HG03097 (cell line): ENCODE measurements at regions not wholly inside any gene's neighbourhood (a gene's known extent, or its start where the extent isn't known, plus 50 kb on each side); places are given as distances from the start of the nearest gene placed in this dataset.
"Not testable (repeated sequence)": the region's sequence is repeated elsewhere in the genome, so short reads cannot be mapped to it uniquely, and the experiment has no call there.

Experiments used
- ATAC-seq: cut with Tn5 transposase; IDR thresholded peaks from one replicate; pipeline ENCODE4 v1.9.1; 2021; ENCODE audit not compliant: unreplicated experiment, low FRiP score

DNA sequence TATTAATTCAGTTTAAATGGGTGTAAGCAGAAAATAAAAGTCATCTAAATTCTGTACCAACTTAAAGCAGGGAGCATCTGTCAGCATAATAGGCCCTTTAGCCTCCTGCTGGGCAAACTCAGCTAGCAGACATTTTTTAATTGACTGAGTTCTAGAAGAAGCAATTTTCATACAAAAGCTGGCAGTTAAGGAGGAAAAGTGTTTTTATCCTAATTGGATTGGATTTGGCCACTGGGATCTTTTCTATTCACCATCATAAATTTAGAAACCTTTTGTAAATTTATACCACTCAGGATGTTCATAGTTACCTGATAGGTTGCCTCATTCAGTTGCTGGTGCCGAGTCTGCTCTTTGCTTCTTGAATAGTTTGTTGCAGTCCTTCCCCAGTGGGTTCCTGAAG, 262.7 kb upstream of the FSIP2 start:
- ATAC-seq = no peak

DNA sequence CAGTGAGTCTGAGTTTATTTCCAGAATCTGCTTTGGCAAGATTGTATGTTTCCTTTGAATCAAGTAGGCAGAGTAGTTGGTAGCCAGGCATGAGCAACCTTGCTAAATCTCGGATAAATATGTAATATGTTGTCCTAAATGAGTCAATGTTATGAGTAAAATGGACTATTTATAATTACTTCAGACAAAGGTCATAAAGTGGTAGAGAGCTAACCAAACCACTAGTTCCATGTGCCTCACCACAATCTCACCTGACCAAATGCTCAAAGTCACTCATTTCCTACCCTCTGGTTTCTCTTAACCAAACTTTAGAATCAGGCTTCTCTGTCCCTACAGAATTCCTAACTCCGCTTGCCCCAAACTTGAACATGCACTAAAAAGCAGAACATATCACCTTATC, 261.2 kb upstream of the FSIP2 start:
- ATAC-seq = no peak

DNA sequence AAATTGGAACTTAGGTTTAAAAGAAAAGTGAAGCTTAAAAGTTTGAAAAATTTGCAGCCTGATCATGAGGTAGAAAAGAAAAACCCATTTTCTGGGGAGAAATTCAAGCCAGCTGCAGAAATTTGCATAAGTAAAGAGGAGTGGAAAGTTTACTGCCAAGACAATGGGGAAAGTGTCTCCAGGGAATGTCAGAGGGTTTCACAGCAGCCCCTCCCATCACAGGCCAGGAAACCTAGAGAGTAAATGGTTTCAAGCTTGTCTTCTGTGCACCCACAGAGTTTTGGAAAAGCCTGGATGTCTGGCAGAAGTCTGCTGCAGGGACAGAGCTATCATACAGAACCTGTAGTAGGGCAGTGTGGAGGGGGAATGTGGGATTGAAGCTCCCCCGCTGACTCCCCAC, 254.0 kb upstream of the FSIP2 start:
- no peak for ATAC-seq

DNA sequence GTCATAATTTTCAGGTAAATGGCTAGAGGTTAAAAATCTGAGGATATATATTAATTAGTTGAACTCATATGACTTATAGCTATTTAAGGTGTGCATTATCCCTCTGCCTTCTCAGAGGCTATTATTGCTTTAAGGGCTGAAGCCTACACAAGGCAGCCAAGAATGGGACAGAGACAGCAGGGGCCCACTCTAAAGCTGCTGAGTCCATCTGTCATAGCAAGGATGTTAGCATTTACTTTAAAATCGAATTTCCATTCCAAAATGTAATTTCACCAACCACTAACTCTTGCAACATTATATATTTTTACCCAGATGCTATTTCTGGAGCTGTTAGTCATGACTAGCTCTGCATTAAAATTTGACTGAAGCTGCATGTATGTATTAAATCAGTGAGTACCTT, 236.3 kb upstream of the FSIP2 start:
- no peak for ATAC-seq

DNA sequence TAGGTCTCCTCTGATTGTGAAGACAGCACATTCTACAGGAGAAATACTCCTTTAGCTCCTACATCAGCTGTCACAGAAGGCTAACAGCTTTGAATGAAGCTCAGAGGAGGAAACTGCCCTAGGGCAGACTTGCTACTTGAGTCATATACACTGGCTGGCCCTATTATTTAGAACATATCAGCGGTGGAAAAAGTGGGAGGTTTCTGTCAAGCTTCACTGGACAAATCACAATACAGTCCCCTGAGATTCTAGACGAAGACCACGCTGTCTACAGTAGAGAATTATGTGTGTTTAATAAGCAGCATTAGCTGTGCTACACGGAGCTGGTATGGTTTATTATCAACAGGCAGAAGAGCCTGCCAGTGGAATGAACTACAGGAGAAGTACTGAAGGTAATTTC, 230.9 kb upstream of the FSIP2 start:
- ATAC-seq = no peak

DNA sequence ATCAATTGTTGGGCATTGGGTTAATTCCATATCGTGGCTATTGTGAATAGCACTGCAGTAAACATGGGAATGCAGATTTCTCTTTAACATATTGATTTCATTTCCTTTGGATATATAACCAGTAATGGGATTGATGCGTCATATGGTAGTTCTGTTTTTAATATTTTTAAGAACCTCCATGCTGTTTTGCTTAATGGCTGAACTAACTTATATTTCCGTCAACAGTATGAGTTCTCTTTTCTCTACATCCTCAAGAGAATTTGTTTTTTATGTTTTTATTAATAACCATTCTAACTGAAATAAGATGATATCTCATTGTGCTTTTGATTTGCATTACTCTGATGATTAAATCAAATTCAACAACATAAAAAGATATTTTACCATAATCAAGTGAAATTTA, 228.5 kb upstream of the FSIP2 start:
- no peak for ATAC-seq

DNA sequence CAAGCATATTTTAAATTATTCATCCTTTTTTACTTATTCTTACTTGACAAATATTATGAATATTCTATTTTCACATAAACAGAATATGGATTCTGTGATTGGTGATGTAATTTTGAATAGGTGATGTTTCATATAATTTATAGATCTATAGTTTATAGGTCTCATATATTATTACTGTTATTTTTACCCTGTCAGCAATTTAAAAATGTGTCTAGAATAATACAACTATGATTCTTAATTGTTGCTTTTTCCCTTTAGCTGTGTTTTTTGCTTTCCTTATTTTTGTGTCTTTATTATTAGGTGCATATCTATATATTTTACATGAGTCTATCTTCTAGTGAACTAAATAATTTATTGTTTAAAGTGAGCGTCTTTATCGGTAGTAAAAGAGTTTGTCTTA, 226.7 kb upstream of the FSIP2 start:
- ATAC-seq = no peak

DNA sequence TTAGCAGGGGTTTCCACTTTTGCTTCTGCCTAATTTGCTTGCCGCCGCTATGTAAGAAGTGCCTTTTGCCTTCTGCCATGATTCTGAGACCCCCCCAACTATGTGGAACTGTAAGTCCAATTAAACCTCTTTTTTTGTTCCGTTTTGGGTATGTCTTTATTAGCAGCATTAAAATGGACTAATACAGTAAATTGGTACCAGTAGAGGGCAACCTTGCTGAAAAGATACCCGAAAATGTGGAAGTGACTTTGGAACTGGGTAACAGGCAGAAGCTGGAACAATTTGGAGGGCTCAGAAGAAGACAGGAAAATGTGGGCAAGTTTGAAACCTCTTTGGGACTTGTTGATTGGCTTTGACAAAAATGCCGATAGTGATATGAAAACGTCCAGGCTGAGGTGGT, 216.1 kb upstream of the FSIP2 start:
- no peak for ATAC-seq

DNA sequence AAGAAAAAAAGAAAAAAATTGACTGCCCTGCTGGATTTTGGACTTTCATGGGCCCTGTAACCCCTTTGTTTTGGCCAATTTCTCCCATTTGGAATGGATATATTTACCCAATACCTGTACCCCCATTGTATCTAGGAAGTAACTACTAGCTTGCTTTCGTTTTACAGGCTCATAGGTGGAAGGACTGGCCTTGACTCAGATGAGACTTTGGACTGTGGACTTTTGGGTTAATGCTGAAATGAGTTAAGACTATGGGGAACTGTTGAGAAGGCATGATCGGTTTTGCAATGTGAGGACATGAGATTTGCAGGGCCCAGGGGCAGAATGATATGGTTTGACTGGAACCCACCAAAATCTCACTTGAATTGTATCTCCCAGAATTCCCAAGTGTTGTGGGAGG, 214.4 kb upstream of the FSIP2 start:
- not testable (repeated sequence) for ATAC-seq

DNA sequence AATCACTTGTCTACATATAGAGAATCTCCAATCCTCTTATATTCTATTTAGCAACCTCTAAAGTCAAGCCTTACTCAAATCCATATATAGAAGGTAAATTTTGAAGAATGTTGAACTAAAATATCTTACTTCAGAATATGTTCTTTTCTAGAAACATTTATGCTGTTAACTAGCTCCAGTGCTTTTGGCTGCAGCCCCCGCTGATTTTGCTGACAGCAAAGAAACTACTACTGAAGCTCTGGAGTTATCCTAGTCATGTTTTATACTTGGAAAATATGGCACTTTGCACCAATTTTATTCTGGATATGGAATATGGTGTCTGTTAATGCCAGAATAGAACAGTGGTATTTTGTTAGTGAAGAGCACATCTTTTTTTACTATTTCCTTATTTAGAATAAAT, 212.4 kb upstream of the FSIP2 start:
- no peak for ATAC-seq

DNA sequence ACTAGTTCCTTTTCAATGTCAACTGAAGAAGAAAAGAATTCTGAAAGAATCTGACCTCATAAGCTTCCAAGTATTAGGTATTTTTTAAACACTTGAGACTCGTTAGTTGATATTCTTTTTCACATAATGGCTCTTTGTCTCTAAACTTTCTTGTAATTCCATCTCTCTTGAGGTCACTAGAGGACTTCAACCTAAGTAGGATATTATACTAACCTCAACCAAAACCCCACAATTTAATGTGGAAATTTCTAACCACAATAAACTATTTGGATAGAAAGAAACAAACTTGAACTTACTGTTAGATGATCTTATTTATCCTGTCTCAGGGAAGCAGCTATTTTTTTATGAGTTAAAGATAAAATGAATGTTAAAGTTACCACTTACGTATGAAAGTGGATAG, 206.9 kb upstream of the FSIP2 start:
- no peak for ATAC-seq

DNA sequence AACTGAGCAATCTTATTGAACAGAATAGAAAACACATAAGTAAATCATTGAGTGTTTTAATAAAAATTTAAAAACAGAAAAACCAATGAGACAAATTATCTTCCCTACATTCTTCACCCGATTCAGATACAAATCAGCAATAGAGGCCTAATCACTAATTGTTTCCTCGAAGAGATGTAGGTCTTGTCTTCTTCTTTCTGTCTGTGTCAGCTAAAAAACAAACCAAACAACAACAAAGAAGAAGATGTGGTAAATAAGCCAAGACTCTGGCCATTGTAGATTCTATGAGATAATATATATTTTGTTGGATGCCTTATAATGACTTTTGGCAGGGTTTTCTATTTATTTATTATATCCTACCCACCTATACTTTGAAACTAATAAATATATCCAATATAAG, 200.9 kb upstream of the FSIP2 start:
- no peak for ATAC-seq

DNA sequence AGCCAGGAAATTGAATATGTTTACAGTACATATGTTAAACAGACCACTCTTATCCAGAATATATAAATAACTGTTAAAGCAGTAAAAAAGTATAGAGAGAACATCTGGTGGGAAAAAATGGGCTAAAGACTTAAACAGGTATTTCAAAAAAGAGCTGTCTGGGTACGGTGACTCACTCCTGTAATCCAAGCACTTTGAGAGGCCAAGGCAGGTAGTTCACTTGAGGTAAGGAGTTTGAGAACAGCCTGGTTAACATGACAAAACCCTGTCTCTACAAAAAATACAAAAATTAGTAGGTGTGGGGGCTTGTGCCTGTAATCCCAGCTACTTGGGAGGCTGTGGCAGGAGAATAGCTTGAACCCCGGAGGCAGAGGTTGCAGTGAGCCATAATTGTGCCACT, 171.4 kb upstream of the FSIP2 start:
- ATAC-seq = no peak

DNA sequence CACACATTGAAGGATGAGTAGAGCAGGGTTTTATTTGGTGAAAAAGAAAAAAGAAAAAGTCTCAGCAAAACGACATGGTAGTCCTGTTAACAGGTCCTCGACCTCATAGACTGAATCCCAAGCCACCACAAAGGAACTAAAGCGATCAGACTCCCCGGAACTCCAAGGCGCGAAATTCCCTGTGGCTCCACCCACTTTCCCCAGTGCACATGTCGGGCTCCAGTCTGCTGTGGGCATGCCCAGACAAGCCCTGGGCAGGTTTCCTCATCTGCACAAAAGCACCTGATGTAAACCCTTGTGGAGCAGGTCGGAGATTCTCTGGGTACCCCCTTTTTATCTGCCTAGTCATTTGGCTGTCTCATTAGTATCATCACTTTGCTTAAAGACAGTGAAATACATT, 170.7 kb upstream of the FSIP2 start:
- no peak for ATAC-seq

DNA sequence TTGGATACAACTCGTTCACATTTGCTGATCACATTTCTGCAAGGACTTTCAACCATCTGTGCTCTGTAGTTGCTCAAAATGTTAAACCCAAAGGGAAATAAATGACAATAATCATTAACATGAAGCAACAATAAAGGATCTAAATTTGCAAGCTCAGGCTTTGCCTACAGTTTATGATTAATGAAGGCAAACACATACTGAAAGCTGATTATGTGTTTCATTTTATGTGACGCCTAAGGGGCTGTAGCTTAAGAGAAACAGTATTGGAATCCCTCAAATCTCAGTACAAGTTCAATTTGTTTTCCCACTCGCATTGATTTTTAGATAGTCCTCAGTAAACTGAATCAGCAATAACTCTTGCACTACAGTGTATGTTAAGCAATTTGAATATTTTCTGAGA, 160.3 kb upstream of the FSIP2 start:
- ATAC-seq = peak; percentile 61

DNA sequence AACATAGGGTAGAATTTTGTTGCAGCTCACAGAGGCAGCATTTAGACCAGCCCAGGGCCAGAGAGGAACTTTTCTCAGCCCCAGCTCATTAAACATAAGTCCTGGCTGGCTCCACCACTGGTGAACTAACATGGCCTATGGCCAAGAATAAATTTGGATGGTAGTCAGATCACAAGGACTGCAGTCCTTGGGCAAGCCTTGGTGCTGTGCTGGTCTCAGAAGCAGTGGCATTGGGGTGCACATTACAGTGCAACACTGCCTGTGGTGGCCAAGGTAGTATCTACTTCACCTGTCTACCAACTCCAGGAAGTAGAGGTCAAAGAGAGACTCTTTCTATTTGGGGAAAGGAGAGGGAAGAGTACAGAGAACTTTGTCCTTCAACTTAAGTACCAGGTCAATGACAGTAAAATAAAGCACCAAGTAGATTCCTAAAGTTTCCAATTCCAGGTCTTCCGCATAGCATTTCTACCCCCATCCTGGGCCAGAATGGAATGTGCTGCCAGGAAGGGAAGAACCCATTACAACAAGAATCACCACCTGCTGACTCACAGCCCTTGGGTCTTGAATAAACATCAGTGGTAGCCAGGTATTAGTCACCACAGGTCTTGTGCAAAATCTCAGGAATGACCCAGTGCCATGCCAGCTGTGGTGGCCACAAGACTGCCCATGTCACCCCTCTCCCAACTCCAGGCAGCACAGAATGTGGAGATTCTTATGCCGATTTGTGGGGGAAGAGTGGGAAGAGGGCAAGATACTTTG, 155.4 kb upstream of the FSIP2 start:
- ATAC-seq = no peak

DNA sequence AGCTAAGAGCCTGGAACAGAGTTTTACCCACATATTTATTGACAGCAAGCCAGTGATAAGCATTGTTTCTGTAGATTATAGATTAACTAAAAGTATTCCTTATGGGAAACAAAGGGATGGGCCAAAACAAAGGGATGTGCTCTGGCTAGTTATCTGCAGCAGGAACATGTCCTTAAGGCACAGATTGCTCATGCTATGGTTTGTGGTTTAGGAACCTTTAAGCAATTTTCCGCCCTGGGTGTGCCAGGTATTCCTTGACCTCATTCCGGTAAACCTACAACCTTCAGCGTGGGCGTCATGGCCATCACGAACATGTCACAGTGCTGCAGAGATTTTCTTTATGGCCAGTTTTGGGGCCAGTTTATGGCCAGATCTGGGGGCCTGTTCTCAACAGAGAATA, 153.4 kb upstream of the FSIP2 start:
- not testable (repeated sequence) for ATAC-seq

DNA sequence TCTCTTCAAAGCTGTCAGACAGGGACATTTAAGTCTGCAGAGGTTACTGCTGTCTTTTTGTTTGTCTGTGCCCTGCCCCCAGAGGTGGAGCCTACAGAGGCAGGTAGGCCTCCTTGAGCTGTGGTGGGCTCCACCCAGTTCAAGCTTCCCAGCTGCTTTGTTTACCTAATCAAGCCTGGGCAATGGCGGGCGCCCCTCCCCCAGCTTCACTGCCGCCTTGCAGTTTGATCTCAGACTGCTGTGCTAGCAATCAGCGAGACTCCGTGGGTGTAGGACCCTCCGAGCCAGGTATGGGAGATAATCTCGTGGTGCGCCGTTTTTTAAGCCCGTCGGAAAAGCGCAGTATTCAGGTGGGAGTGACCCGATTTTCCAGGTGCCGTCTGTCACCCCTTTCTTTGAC, 147.3 kb upstream of the FSIP2 start:
- not testable (repeated sequence) for ATAC-seq

DNA sequence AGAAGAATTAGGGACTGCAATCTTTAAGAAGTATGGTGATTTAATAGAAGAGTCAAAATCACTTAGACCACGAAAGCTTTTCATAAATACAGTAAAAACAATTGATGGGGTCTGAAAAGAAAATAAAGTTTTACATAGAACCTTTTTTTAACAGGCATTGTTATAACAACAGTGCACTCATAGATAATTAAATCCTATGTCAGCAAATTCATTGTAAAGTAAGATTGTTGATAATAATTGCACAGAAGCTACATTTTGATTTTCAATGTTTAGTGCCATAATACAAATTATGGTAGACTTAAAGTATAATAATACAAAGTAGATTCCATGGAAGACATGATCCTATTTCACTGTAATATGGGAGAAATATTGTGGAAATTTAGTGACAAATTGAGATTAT, 130.7 kb upstream of the FSIP2 start:
- no peak for ATAC-seq

DNA sequence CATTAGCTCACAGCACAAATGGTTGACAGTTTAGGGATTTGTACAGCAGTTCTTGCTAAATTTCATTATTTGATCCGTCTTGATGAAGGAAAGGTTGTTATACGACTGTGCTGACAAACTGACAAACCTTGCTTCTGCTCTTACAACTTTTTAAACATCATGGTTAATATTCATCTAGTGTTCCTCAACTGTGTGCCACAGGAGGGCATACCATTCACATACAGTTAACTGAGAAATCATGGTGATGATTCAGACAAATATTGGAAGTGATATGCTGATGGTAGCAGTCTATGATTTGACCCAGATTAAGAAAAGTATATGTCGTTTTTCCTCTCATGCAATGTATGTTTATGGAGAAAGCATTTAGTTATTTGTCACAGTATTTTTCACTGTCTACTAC, 129.8 kb upstream of the FSIP2 start:
- ATAC-seq = no peak

DNA sequence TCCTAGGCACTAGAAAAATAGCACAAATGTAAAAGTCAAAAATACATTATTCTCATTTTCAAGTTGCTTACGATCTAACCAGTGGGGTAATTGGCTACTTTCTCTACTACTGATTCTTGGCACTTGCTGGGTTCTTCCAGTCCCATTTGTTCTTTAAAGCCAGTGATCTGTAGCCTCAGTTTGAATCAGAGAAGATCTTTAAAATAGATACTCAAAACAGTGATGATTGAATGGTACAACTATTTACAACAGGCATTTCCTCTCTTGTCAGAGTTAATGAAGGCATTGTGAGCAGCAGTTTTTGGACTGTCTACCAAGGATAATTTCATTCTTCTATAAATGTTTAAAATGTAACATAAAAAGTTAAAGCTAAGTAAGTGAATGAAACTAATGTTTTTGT, 128.3 kb upstream of the FSIP2 start:
- no peak for ATAC-seq

DNA sequence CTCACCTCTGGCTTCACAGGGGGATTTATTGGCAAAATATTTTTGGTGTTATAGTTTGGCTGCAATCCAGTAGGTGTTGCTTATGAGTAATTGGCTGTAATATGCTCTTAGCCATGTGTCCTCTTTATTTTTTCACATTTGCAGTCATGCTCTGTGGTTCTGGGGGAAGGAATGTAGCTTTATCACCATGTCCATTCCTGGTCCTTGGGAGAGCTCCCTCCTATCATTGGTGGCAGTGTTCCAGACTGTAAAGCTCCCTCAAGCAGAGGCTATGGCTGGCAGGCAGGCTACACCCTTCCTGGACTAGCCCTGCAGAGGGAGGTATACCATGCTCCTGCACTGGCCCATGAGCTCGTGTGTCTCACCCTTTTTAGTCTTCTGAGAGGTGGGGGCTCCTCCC, 120.0 kb upstream of the FSIP2 start:
- no peak for ATAC-seq

DNA sequence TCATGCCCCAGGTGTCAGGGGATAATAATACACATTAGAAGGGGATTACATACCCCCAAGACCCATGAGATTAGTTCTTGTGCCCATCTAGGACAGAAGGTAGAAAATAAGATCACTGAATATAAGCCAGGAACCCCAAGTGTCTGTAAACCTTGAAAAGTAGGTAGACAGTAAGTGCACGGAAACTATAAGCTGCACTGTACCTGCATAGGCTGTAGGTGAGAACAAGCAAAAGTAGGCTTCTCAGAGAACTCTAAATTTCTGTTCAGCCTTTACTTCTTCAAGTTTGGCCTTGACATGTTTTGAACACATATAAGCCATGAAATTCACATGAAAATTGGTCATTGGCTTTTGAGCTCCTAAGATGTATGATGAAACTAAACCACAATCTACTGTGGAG, 113.0 kb upstream of the FSIP2 start:
- no peak for ATAC-seq
